Right lobe of liver (tissue), 6 donors: ENCODE measurements at regions not wholly inside any gene's neighbourhood (a gene's known extent, or its start where the extent isn't known, plus 50 kb on each side); places are given as distances from the start of the nearest gene placed in this dataset.
A peak's percentile ranks its signal among the peaks of the same experiment; 100 is the strongest.

Experiments
- ATAC-seq, 4 donors: fragments of 200-7000 bp; cut with Tn5 transposase; one replicate each; pipeline ENCODE4 v1.9.1; 2020; ENCODE audit warnings: mild to moderate bottlenecking in 4 of 4, moderate library complexity in 4 of 4
- DNase-seq, 3 donors: peaks; one replicate each; pipeline ENCODE4 v3.0.0-alpha.2; 2020
- H3K27ac ChIP-seq, 3 donors: fragments of 200-600 bp; one replicate each; pipeline ENCODE4 v1.8.0; 2022
- H3K27me3 ChIP-seq, 2 donors: fragments of 200-600 bp; one replicate each; pipeline ENCODE4 v1.8.0; 2022
- H3K36me3 ChIP-seq, 4 donors: fragments of 200-600 bp; sonication (generic) in 1 of 4; one replicate each; pipeline versions ENCODE4 v1.5.1 to v1.8.0; 2017 to 2022; ENCODE audit warnings: control low read depth in 1 of 4
- H3K4me1 ChIP-seq, 4 donors: fragments of 200-600 bp; sonication (generic) in 1 of 4; one replicate each; pipeline versions ENCODE4 v1.5.1 to v1.8.0; 2017 to 2022; ENCODE audit warnings: control low read depth in 1 of 4
- H3K4me3 ChIP-seq, 3 donors: fragments of 200-600 bp; one replicate each; pipeline ENCODE4 v1.8.0; 2022
- H3K9me3 ChIP-seq, 4 donors: fragments of 200-600 bp; sonication (generic) in 1 of 4; one replicate each; pipeline versions ENCODE4 v1.5.1 to v1.8.0; 2017 to 2022; ENCODE audit warnings: control low read depth in 1 of 4
- POLR2A ChIP-seq: fragments of 450-650 bp; IDR thresholded peaks from one replicate; pipeline ENCODE4 v1.6.1; 2017; ENCODE audit warnings: antibody characterized with exemption, mild to moderate bottlenecking
- WGBS: methylation state at CpG from one replicate; pipeline ENCODE4 v1.1.6; 2018; ENCODE audit warnings: low coverage, low lambda C conversion rate; ENCODE audit not compliant: insufficient coverage; ENCODE audit errors: missing lambda C conversion rate; 5-methylcytosine and 5-hydroxymethylcytosine counted together
- intact Hi-C, 2 donors: fragments of 100-400 bp; cut with DNase I; formaldehyde crosslinking; loops; one replicate each; pipeline versions ENCODE4 v1.11.2 to v1.14.1; 2022
- TF ChIP-seq, protein P1 (sequence below), 4 donors: fragments of 200-600 bp in 3 of 4; fragments of 450-650 bp in 1 of 4; IDR thresholded peaks; one replicate each; pipeline versions ENCODE4 v1.5.1 to v1.8.0; 2016 to 2022; ENCODE audit warnings: antibody characterized with exemption in 4 of 4, mild to moderate bottlenecking in 2 of 4
- donor health status: DM: no; HTN: yes; CAD: no.
- donor health status: DM: no; HTN: no; CAD: no.
- donor health status: DM: no; HTN: no; CAD: no.
- donor health status: DM: no; HTN: yes; CAD: no.
- donor health status: DM: no; HTN: yes; CAD: no.

DNA sequence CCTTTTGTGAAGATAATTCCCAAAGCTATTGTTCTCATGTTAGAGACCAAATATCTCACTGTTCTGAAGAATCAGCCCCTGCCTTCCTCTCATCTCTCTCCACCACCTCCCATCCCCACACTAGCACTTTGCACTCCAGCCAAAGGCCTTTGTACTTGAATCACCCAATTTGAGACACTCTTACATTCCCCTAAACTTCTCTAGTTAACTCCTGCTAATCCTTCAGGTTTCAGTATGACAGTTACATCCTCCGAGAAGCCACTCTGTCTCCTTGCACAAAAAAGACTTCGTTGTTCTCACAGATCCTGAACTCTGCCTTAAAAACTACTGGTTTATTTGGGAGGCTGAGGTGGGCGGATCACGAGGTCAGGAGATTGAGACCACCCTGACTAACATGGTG is 227.5 kb downstream of the PIK3R1 start:
- TF ChIP-seq, protein P1, sequence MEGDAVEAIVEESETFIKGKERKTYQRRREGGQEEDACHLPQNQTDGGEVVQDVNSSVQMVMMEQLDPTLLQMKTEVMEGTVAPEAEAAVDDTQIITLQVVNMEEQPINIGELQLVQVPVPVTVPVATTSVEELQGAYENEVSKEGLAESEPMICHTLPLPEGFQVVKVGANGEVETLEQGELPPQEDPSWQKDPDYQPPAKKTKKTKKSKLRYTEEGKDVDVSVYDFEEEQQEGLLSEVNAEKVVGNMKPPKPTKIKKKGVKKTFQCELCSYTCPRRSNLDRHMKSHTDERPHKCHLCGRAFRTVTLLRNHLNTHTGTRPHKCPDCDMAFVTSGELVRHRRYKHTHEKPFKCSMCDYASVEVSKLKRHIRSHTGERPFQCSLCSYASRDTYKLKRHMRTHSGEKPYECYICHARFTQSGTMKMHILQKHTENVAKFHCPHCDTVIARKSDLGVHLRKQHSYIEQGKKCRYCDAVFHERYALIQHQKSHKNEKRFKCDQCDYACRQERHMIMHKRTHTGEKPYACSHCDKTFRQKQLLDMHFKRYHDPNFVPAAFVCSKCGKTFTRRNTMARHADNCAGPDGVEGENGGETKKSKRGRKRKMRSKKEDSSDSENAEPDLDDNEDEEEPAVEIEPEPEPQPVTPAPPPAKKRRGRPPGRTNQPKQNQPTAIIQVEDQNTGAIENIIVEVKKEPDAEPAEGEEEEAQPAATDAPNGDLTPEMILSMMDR (IDR thresholded peaks at IDR 0.05) = no peak
- no peak for TF ChIP-seq POLR2A
- DNase-seq (no peak), ATAC-seq (no peak)
- Histone ChIP-seq H3K4me3 (no peak overlapping the region), H3K27ac (no peak overlapping the region), H3K9me3 (no peaks in the 10 kb centered on the region), H3K4me1 (no peaks in the 10 kb centered on the region), H3K36me3 (no peaks in the 10 kb centered on the region), H3K27me3 (no peaks in the 10 kb centered on the region)
- intact Hi-C loops = no loop called here
- WGBS = 100% methylated on average over 2 of the region's 4 CpGs

DNA sequence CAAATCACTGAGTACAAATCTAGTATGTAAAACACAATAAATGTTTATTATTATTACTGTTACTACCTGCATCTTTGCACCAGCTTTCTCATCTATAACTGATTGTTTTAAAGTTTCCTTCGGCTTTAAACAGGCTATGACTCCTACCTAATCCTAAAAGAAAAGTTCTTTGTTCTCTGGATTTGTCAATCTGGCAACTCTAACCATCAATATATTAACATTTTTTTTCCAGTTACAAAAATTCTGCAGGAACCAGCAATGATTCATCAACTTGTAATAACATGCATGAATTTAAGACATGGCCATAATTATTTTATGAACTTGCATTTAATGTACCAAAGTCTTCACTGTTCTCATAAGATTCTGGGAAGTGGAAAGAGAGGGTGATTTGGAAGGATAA is 228.5 kb downstream of the PIK3R1 start:
- Histone ChIP-seq H3K4me1 (no peaks in the 10 kb centered on the region), H3K9me3 (no peaks in the 10 kb centered on the region), H3K36me3 (no peaks in the 10 kb centered on the region), H3K27ac (no peak overlapping the region), H3K27me3 (no peaks in the 10 kb centered on the region), H3K4me3 (no peak overlapping the region)
- DNase-seq = no peak
- no peak for ATAC-seq
- TF ChIP-seq, protein P1 (IDR thresholded peaks at IDR 0.05) = no peak
- TF ChIP-seq POLR2A = no peak
- 80% methylated on average over 1 of the region's 1 CpG for WGBS
- intact Hi-C loops = no loop called here

DNA sequence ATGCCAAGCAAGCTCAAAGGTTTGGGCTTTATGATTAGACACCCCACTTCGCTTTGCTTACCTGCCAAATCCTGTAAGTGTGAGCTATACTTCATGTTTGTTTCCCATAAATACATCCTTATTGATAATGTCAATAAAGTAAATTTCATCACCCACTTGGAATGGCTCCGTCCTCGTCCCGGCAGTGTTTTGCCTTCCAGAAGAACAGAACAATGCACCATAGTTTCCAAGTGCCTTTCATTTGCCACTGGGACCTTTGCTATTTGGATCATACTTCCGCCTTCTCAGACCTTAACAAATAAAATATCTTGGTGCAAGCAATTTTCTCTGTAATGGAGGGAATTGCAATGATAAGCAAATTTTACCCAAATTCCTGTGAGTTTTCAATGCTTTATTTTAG is 229.3 kb downstream of the PIK3R1 start:
- ATAC-seq (no peak), DNase-seq (no peak)
- 79% methylated on average over 5 of the region's 5 CpGs for WGBS
- peaks cover 0 to 8% (median 0%) of the 10 kb centered on the region in 4 donors for H3K4me1 ChIP-seq
- no peaks in the 10 kb centered on the region for H3K9me3 ChIP-seq
- no peak overlapping the region for H3K4me3 ChIP-seq
- no peaks in the 10 kb centered on the region for H3K27me3 ChIP-seq
- intact Hi-C loops = no loop called here
- H3K36me3 ChIP-seq = no peaks in the 10 kb centered on the region
- no peak overlapping the region for H3K27ac ChIP-seq
- TF ChIP-seq, protein P1 (IDR thresholded peaks at IDR 0.05) = no peak
- no peak for TF ChIP-seq POLR2A

- WGBS = 72% methylated on average over 4 of the region's 6 CpGs
- H3K9me3 ChIP-seq = no peaks in the 10 kb centered on the region
- DNase-seq (no peak), ATAC-seq (peak in 1 of 4 donors; percentile 7)
- TF ChIP-seq, protein P1 (IDR thresholded peaks at IDR 0.05) = no peak
- no peak for TF ChIP-seq POLR2A
- no peak overlapping the region for H3K4me3 ChIP-seq
- intact Hi-C loops = no loop called here
- peaks cover 0 to 14% (median 0%) of the 10 kb centered on the region in 4 donors for H3K4me1 ChIP-seq
- no peaks in the 10 kb centered on the region for H3K36me3 ChIP-seq
- no peaks in the 10 kb centered on the region for H3K27me3 ChIP-seq
- no peak overlapping the region for H3K27ac ChIP-seq
Observed at GRCh38 chr5:68445257-68446069, 229.9 kb downstream of the PIK3R1 start.
